H1 (cell line): ENCODE measurements at regions not wholly inside any gene's neighbourhood (a gene's known extent, or its start where the extent isn't known, plus 50 kb on each side); places are given as distances from the start of the nearest gene placed in this dataset.

Experiments
- CTCF ChIA-PET: fragments of 300-600 bp; sonication (Branson Sonifier 250); formaldehyde crosslinking; loops from one replicate; lab custom pipeline; 2021; ENCODE audit not compliant: partially characterized antibody; lab: Charles Lee
- POLR2A ChIA-PET: fragments of 300-600 bp; sonication (Branson Sonifier 250); formaldehyde crosslinking; loops from one replicate; lab custom pipeline; 2021; ENCODE audit warnings: inconsistent platforms; ENCODE audit not compliant: partially characterized antibody; lab: Charles Lee
- DNase-seq, 2 experiments: peaks; one replicate each; pipeline versions ENCODE4 v3.0.0 to v3.0.0-alpha.2; 2010 to 2022; ENCODE audit warnings: low spot score in 2 of 2, low read depth in 1 of 2, mixed read lengths in 1 of 2
- FAIRE-seq: peaks from 2 replicates; lab custom pipeline; 2011; peaks lifted over from hg19 to GRCh38; lab: Jason Lieb, UNC
- H2AFZ ChIP-seq: 2 replicates; pipeline ENCODE4 v1.8.1; 2012; ENCODE audit warnings: low read length, inconsistent platforms
- H2AK5ac ChIP-seq: 2 replicates; pipeline ENCODE4 v1.6.1; 2013; ENCODE audit warnings: low read depth, low read length
- H2BK120ac ChIP-seq: replicated peaks from 2 replicates; pipeline ENCODE3; 2013; ENCODE audit warnings: low read depth, low read length, inconsistent platforms
- H2BK12ac ChIP-seq: 2 replicates; pipeline ENCODE4 v1.6.1; 2013; ENCODE audit warnings: low read depth, low read length
- H2BK15ac ChIP-seq: 2 replicates; pipeline ENCODE4 v1.6.1; 2013; ENCODE audit warnings: low read length
- H2BK20ac ChIP-seq: 2 replicates; pipeline ENCODE4 v1.6.1; 2013; ENCODE audit warnings: low read length
- H2BK5ac ChIP-seq: 2 replicates; pipeline ENCODE4 v1.6.1; 2013; ENCODE audit warnings: low read depth, low read length
- H3K14ac ChIP-seq: 2 replicates; pipeline ENCODE4 v1.6.1; 2013; ENCODE audit warnings: inconsistent platforms; ENCODE audit not compliant: insufficient read length
- H3K18ac ChIP-seq: 2 replicates; pipeline ENCODE4 v1.6.1; 2013; ENCODE audit warnings: low read length; ENCODE audit errors: extremely low read depth
- H3K23ac ChIP-seq: 2 replicates; pipeline ENCODE4 v1.6.1; 2013; ENCODE audit warnings: inconsistent platforms; ENCODE audit not compliant: insufficient read length
- H3K23me2 ChIP-seq: 2 replicates; pipeline ENCODE4 v1.6.1; 2013; ENCODE audit warnings: low read depth, low read length
- H3K27ac ChIP-seq: 2 replicates; pipeline ENCODE4 v1.6.1; 2011; ENCODE audit warnings: low read depth, low read length, inconsistent platforms
- H3K27me3 ChIP-seq, 4 experiments: replicated peaks in 1 of 4; 1 replicate in 1 of 4; 2 replicates in 3 of 4; pipeline versions ENCODE4 v1.6.1 to v1.8.1; 2011 to 2013; ENCODE audit warnings: low read length in 3 of 4, mild to moderate bottlenecking in 3 of 4, inconsistent platforms in 2 of 4, mixed read lengths in 2 of 4, moderate library complexity in 1 of 4; ENCODE audit not compliant: control insufficient read depth in 3 of 4, insufficient read depth in 3 of 4; ENCODE audit errors: extremely low read depth in 1 of 4
- H3K36me3 ChIP-seq, 4 experiments: 2 replicates each; pipeline versions ENCODE4 v1.6.1 to v1.8.1; 2011 to 2013; ENCODE audit warnings: mild to moderate bottlenecking in 4 of 4, low read length in 3 of 4, moderate library complexity in 2 of 4, control low read depth in 1 of 4, inconsistent platforms in 1 of 4; ENCODE audit not compliant: insufficient read depth in 4 of 4, control insufficient read depth in 2 of 4
- H3K4ac ChIP-seq: replicated peaks from 2 replicates; pipeline ENCODE3; 2013; ENCODE audit warnings: low read length, low read depth, mixed read lengths, inconsistent platforms; ENCODE audit not compliant: insufficient read length
- H3K4me1 ChIP-seq, 4 experiments: replicated peaks in 1 of 4; 1 replicate in 1 of 4; 2 replicates in 3 of 4; pipeline versions ENCODE4 v1.6.1 to v1.8.1; 2011 to 2013; ENCODE audit warnings: low read length in 3 of 4, inconsistent platforms in 2 of 4, mixed read lengths in 1 of 4; ENCODE audit not compliant: insufficient read depth in 4 of 4, control insufficient read depth in 3 of 4
- H3K4me2 ChIP-seq, 2 experiments: 2 replicates each; pipeline versions ENCODE4 v1.6.1 to v1.8.1; 2011 to 2013; ENCODE audit warnings: low read depth in 2 of 2, low read length in 2 of 2, control low read depth in 1 of 2, inconsistent platforms in 1 of 2, mild to moderate bottlenecking in 1 of 2; ENCODE audit not compliant: insufficient read depth in 1 of 2
- H3K4me3 ChIP-seq, 4 experiments: fragments of 200-600, 300-600 bp in 1 of 4; sonication (generic), shearing (Covaris generic), sonication (Bioruptor Twin) in 1 of 4; 2 replicates each; pipeline versions ENCODE4 v1.5.1 to v1.8.1; 2011 to 2016; ENCODE audit warnings: low read length in 4 of 4, low read depth in 3 of 4, control low read depth in 2 of 4, inconsistent platforms in 2 of 4, mild to moderate bottlenecking in 2 of 4, mixed read lengths in 1 of 4, moderate library complexity in 1 of 4; ENCODE audit not compliant: insufficient read depth in 2 of 4; ENCODE audit errors: extremely low read depth in 1 of 4
- H3K56ac ChIP-seq: replicated peaks from 2 replicates; pipeline ENCODE3; 2013; ENCODE audit warnings: low read depth, mild to moderate bottlenecking, mixed read lengths, low read length, inconsistent platforms; ENCODE audit not compliant: insufficient read length
- H3K79me1 ChIP-seq: 2 replicates; pipeline ENCODE4 v1.6.1; 2013; ENCODE audit warnings: low read depth, low read length, control low read depth
- H3K79me2 ChIP-seq, 2 experiments: 2 replicates each; pipeline versions ENCODE4 v1.6.1 to v1.8.1; 2012 to 2013; ENCODE audit warnings: low read length in 2 of 2, mild to moderate bottlenecking in 2 of 2, inconsistent platforms in 1 of 2; ENCODE audit not compliant: insufficient read depth in 2 of 2, control insufficient read depth in 1 of 2
- H3K9ac ChIP-seq, 4 experiments: replicated peaks in 1 of 4; 1 replicate in 1 of 4; 2 replicates in 3 of 4; pipeline versions ENCODE4 v1.6.1 to v1.8.1; 2011 to 2013; ENCODE audit warnings: low read depth in 3 of 4, low read length in 3 of 4, control low read depth in 2 of 4, mild to moderate bottlenecking in 2 of 4, moderate library complexity in 2 of 4, inconsistent platforms in 1 of 4; ENCODE audit errors: extremely low read depth in 1 of 4
- H3K9me3 ChIP-seq, 2 experiments: 2 replicates each; pipeline versions ENCODE4 v1.6.1 to v1.8.1; 2012 to 2013; ENCODE audit warnings: mild to moderate bottlenecking in 2 of 2, moderate library complexity in 2 of 2, control low read depth in 1 of 2, inconsistent platforms in 1 of 2, low read depth in 1 of 2, low read length in 1 of 2, mixed read lengths in 1 of 2; ENCODE audit not compliant: insufficient read depth in 2 of 2
- H4K20me1 ChIP-seq, 2 experiments: replicated peaks in 1 of 2; 2 replicates each; pipeline versions ENCODE3 to v1.8.1; 2011 to 2013; ENCODE audit warnings: inconsistent platforms in 2 of 2, low read length in 2 of 2, mild to moderate bottlenecking in 1 of 2; ENCODE audit not compliant: insufficient read depth in 2 of 2, control insufficient read depth in 1 of 2
- H4K5ac ChIP-seq: 2 replicates; pipeline ENCODE4 v1.6.1; 2013; ENCODE audit warnings: low read length, low read depth, mixed read lengths, inconsistent platforms; ENCODE audit not compliant: insufficient read length
- H4K8ac ChIP-seq: 2 replicates; pipeline ENCODE4 v1.8.0; 2013; ENCODE audit warnings: mild to moderate bottlenecking, moderate library complexity, low read length, inconsistent platforms; ENCODE audit not compliant: insufficient read depth; ENCODE audit errors: extremely low read depth
- H4K91ac ChIP-seq: replicated peaks from 2 replicates; pipeline ENCODE3; 2013; ENCODE audit warnings: low read length, mixed read lengths, inconsistent platforms; ENCODE audit not compliant: insufficient read length
- CBX5 ChIP-seq: fragments of 300-800, 300-1000 bp; sonication (generic); IDR thresholded peaks from 2 replicates; pipeline ENCODE4 v1.7.1; 2016; ENCODE audit warnings: antibody characterized with exemption, low read length, low read depth
- CBX8 ChIP-seq: fragments of 300-800, 300-1000 bp; sonication (generic); IDR thresholded peaks from 2 replicates; pipeline ENCODE4 v1.7.1; 2016; ENCODE audit warnings: low read depth, low read length, borderline replicate concordance
- CEBPB ChIP-seq: IDR thresholded peaks from 2 replicates; pipeline ENCODE4 v1.6.1; 2012; ENCODE audit warnings: low read depth, low read length
- CREB1 ChIP-seq: IDR thresholded peaks from 2 replicates; pipeline ENCODE4 v1.6.1; 2012; ENCODE audit warnings: inconsistent platforms
- CTCF ChIP-seq, 3 experiments: IDR thresholded peaks; 1 replicate in 2 of 3; 2 replicates in 1 of 3; pipeline versions ENCODE4 v1.5.1 to v1.6.1; 2011; ENCODE audit warnings: low read length in 3 of 3, mild to moderate bottlenecking in 3 of 3, inconsistent platforms in 2 of 3, low read depth in 1 of 3, moderate library complexity in 1 of 3; ENCODE audit not compliant: insufficient read depth in 1 of 3; ENCODE audit errors: control extremely low read depth in 1 of 3
- FOSL1 ChIP-seq: IDR thresholded peaks from 2 replicates; pipeline ENCODE4 v1.6.1; 2011; ENCODE audit warnings: mild to moderate bottlenecking, low read depth, low read length, moderate library complexity; ENCODE audit not compliant: insufficient read depth
- GABPA ChIP-seq: IDR thresholded peaks from 2 replicates; pipeline ENCODE4 v1.6.1; 2011; ENCODE audit warnings: mild to moderate bottlenecking, low read length, moderate library complexity, borderline replicate concordance; ENCODE audit not compliant: insufficient read depth
- GTF2F1 ChIP-seq: IDR thresholded peaks from 2 replicates; pipeline ENCODE4 v1.6.1; 2012; ENCODE audit warnings: low read depth, low read length, improper control_type of control experiment, borderline replicate concordance
- JUN ChIP-seq: IDR thresholded peaks from 2 replicates; pipeline ENCODE4 v1.6.1; 2011; ENCODE audit warnings: low read depth, mild to moderate bottlenecking, improper control_type of control experiment, low read length
- KDM1A ChIP-seq: fragments of 200-600, 300-600 bp; sonication (generic); IDR thresholded peaks from 2 replicates; pipeline ENCODE4 v1.7.1; 2016; ENCODE audit warnings: mild to moderate bottlenecking, low read length, borderline replicate concordance
- RNF2 ChIP-seq: fragments of 200-900, 300-1000 bp; sonication (generic); IDR thresholded peaks from 2 replicates; pipeline ENCODE4 v1.7.1; 2016; ENCODE audit warnings: borderline replicate concordance, low read depth, mild to moderate bottlenecking, antibody characterized with exemption, low read length; ENCODE audit not compliant: poor library complexity, severe bottlenecking; ENCODE audit errors: missing control alignments
- RXRA ChIP-seq: IDR thresholded peaks from 2 replicates; pipeline ENCODE4 v1.6.1; 2011; ENCODE audit warnings: low read depth, mild to moderate bottlenecking, low read length, moderate library complexity; ENCODE audit not compliant: insufficient read depth
- TCF12 ChIP-seq: IDR thresholded peaks from 2 replicates; pipeline ENCODE4 v1.6.1; 2011; ENCODE audit warnings: low read depth, mild to moderate bottlenecking, low read length
- WGBS, 2 experiments: shearing (Covaris generic) in 1 of 2; methylation state at CpG; one replicate each; pipeline versions ENCODE4 v1.1.6 to v1.1.7; 2013 to 2015; ENCODE audit warnings: low lambda C conversion rate in 2 of 2, mixed read lengths in 2 of 2, inconsistent platforms in 1 of 2, low coverage in 1 of 2, missing lambda C conversion rate in 1 of 2; ENCODE audit not compliant: insufficient replicate concordance in 2 of 2, insufficient coverage in 1 of 2, insufficient read length in 1 of 2; ENCODE audit errors: extremely low coverage in 1 of 2, missing lambda C conversion rate in 1 of 2; 5-methylcytosine and 5-hydroxymethylcytosine counted together

DNA sequence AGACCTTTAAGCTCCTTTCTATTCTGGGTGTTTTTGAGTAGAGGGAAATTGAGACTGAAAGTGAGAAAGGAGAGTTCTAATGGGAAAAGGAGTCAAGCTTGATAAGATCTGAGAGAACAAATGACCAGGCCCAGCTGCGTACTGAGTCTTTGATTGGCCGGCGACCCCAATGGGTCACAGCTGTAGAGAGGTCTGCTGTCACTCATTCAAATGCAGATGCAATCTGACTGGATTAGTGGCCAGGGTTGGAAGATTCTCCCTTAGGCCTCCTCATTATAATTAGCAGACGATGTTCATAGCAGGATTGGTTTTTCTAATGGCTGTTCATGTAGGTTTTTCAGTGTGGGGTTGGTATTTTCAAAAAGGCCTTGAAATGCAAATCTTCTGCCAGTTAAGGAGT lies 127.2 kb upstream of the SLC25A13 start:
- Histone ChIP-seq H3K4me3 (no peak overlapping the region), H2BK20ac (no peak overlapping the region), H3K27me3 (no peaks in the 10 kb centered on the region), H3K4ac (no peak overlapping the region), H3K4me2 (no peak overlapping the region), H3K9ac (no peak overlapping the region), H3K18ac (no peak overlapping the region), H4K20me1 (no peaks in the 10 kb centered on the region), H3K36me3 (no peaks in the 10 kb centered on the region), H4K8ac (no peak overlapping the region), H3K4me1 (no peaks in the 10 kb centered on the region), H3K14ac (no peak overlapping the region), H2BK12ac (no peak overlapping the region), H4K5ac (no peak overlapping the region), H2AFZ (no peak overlapping the region), H3K56ac (no peak overlapping the region), H2BK120ac (no peak overlapping the region), H2BK5ac (no peak overlapping the region), H3K79me1 (no peaks in the 10 kb centered on the region), H4K91ac (no peak overlapping the region), H2AK5ac (no peak overlapping the region), H3K23ac (no peak overlapping the region), H3K27ac (no peak overlapping the region), H2BK15ac (no peak overlapping the region), H3K79me2 (no peaks in the 10 kb centered on the region), H3K9me3 (no peaks in the 10 kb centered on the region), H3K23me2 (no peaks in the 10 kb centered on the region)
- ChIA-PET CTCF (no interaction called here), POLR2A (no interaction called here)
- DNase-seq = no peak
- no peak for FAIRE-seq
- 91% methylated on average over 4 of the region's 4 CpGs; no CpG with 5 or more reads in 1 of the 2 experiments for WGBS, 2 experiments
- no peak for TF ChIP-seq TCF12
- no peak for TF ChIP-seq GABPA
- no peak for TF ChIP-seq RXRA
- TF ChIP-seq CTCF (IDR thresholded peaks at IDR 0.05; ENCODE audit: control extremely low read depth in 1 of 3, insufficient read depth in 1 of 3, low read depth in 1 of 3, low read length in 3 of 3) = no peak
- no peak for TF ChIP-seq KDM1A
- TF ChIP-seq CEBPB = no peak
- TF ChIP-seq CBX5 = no peak
- TF ChIP-seq JUN = no peak
- TF ChIP-seq CBX8 = no peak
- no peak for TF ChIP-seq GTF2F1
- no peak for TF ChIP-seq CREB1
- TF ChIP-seq RNF2 = no peak
- no peak for TF ChIP-seq FOSL1
